GM12878 (cell line): ENCODE measurements at regions not wholly inside any gene's neighbourhood (a gene's known extent, or its start where the extent isn't known, plus 50 kb on each side); places are given as distances from the start of the nearest gene placed in this dataset.

Experiments used
- ATAC-seq: fragments of 200-7000 bp; cut with Tn5 transposase; 3 replicates; pipeline ENCODE4 v1.9.1; 2020; ENCODE audit warnings: mild to moderate bottlenecking, moderate library complexity
- BruUV-seq: library from RNA; stranded (reverse); fragments of 400-500 nt; replicated peaks from 2 replicates; lab custom pipeline; 2021; lab: Mats Ljungman, UMichigan
- CTCF ChIA-PET: fragments of 300-600 bp; sonication (Branson Sonifier 250); formaldehyde crosslinking; extraction: SDS; loops from one replicate; lab custom pipeline; 2021; ENCODE audit warnings: inconsistent platforms; lab: Yijun Ruan, JAX
- POLR2A ChIA-PET: fragments of 350-600 bp; formaldehyde crosslinking; extraction: SDS; loops from one replicate; lab custom pipeline; 2021; ENCODE audit warnings: inconsistent platforms; lab: Charles Lee
- RAD21 ChIA-PET: fragments of 300-600 bp; sonication (Branson Sonifier 250); formaldehyde crosslinking; loops from one replicate; lab custom pipeline; 2023; ENCODE audit warnings: antibody characterized with exemption; ENCODE audit not compliant: unreplicated experiment; lab: Charles Lee
- SMC1A ChIA-PET: fragments of 300-600 bp; sonication (Branson Sonifier 250); formaldehyde crosslinking; loops from one replicate; lab custom pipeline; 2023; ENCODE audit not compliant: unreplicated experiment, uncharacterized antibody; lab: Charles Lee
- DNase-seq: peaks from one replicate; pipeline ENCODE4 v3.0.0-alpha.2; 2011; ENCODE audit warnings: low read depth, low spot score
- FAIRE-seq: peaks from 3 replicates; lab custom pipeline; 2011; peaks lifted over from hg19 to GRCh38; lab: Jason Lieb, UNC
- H2AFZ ChIP-seq: 2 replicates; pipeline ENCODE4 v1.6.0; 2011; ENCODE audit warnings: low read depth, low read length, control low read depth; ENCODE audit not compliant: control insufficient read depth
- H3K27ac ChIP-seq: 2 replicates; pipeline ENCODE4 v1.5.1; 2011; ENCODE audit warnings: control low read depth; ENCODE audit not compliant: control insufficient read depth, insufficient read depth
- H3K27me3 ChIP-seq, 2 experiments: replicated peaks in 1 of 2; 2 replicates each; pipeline versions ENCODE4 v1.6.0 to v1.6.1; 2011; ENCODE audit warnings: low read length in 1 of 2; ENCODE audit not compliant: control insufficient read depth in 2 of 2, insufficient read depth in 2 of 2
- H3K36me3 ChIP-seq, 2 experiments: 2 replicates each; pipeline ENCODE4 v1.5.1; 2011; ENCODE audit warnings: low read length in 1 of 2; ENCODE audit not compliant: control insufficient read depth in 2 of 2, insufficient read depth in 2 of 2
- H3K4me1 ChIP-seq: 2 replicates; pipeline ENCODE4 v1.6.1; 2011; ENCODE audit warnings: mild to moderate bottlenecking, low read length, moderate library complexity, mixed read lengths; ENCODE audit not compliant: control insufficient read depth, insufficient read depth
- H3K4me2 ChIP-seq: 2 replicates; pipeline ENCODE4 v1.6.0; 2011; ENCODE audit warnings: control low read depth; ENCODE audit not compliant: control insufficient read depth, insufficient read depth
- H3K4me3 ChIP-seq: fragments of 200-600 bp; sonication (generic); 2 replicates; pipeline ENCODE4 v1.5.1; 2016
- H3K79me2 ChIP-seq: 2 replicates; pipeline ENCODE4 v1.6.0; 2011; ENCODE audit warnings: low read length; ENCODE audit not compliant: control insufficient read depth, insufficient read depth
- H3K9ac ChIP-seq: 2 replicates; pipeline ENCODE4 v1.8.0; 2011; ENCODE audit warnings: low read length, control low read depth, mixed read lengths; ENCODE audit not compliant: control insufficient read depth, insufficient read depth
- H3K9me3 ChIP-seq: replicated peaks from 3 replicates; pipeline ENCODE4 v1.5.1; 2011; ENCODE audit warnings: mild to moderate bottlenecking, low read length; ENCODE audit not compliant: control insufficient read depth, insufficient read depth
- H4K20me1 ChIP-seq: 2 replicates; pipeline ENCODE4 v1.6.0; 2011; ENCODE audit not compliant: control insufficient read depth, insufficient read depth
- CBFB ChIP-seq: IDR thresholded peaks from 2 replicates; pipeline ENCODE4 v1.6.1; 2016; ENCODE audit warnings: antibody characterized with exemption, low read depth
- CEBPZ ChIP-seq: fragments of 150-350 bp; IDR thresholded peaks from 2 replicates; pipeline ENCODE4 v1.6.1; 2016; ENCODE audit warnings: low read depth, low read length
- CUX1 ChIP-seq: IDR thresholded peaks from 2 replicates; pipeline ENCODE4 v1.6.1; 2012; ENCODE audit warnings: improper control_type of control experiment, low read depth, low read length; ENCODE audit not compliant: insufficient replicate concordance
- DPF2 ChIP-seq: fragments of 450-650 bp; IDR thresholded peaks from 2 replicates; pipeline ENCODE4 v1.6.1; 2017; ENCODE audit warnings: mild to moderate bottlenecking
- E4F1 ChIP-seq: fragments of 450-650 bp; IDR thresholded peaks from 2 replicates; pipeline ENCODE4 v1.6.1; 2018; ENCODE audit warnings: borderline replicate concordance, mild to moderate bottlenecking; ENCODE audit not compliant: partially characterized antibody
- KDM1A ChIP-seq: fragments of 200-600 bp; sonication (generic); IDR thresholded peaks from 2 replicates; pipeline ENCODE4 v1.6.1; 2016; ENCODE audit warnings: borderline replicate concordance
- MEF2A ChIP-seq: IDR thresholded peaks from 2 replicates; pipeline ENCODE4 v1.6.1; 2011; ENCODE audit warnings: low read depth, mild to moderate bottlenecking, low read length, moderate library complexity; ENCODE audit not compliant: insufficient read depth
- MTA2 ChIP-seq: fragments of 450-650 bp; IDR thresholded peaks from 2 replicates; pipeline ENCODE4 v1.6.1; 2016; ENCODE audit warnings: low read depth, mild to moderate bottlenecking, moderate library complexity
- NFYB ChIP-seq: IDR thresholded peaks from 2 replicates; pipeline ENCODE4 v1.6.1; 2011; ENCODE audit warnings: low read depth, mild to moderate bottlenecking, low read length, improper control_type of control experiment, moderate library complexity; ENCODE audit not compliant: insufficient read depth
- POLR2AphosphoS5 ChIP-seq: IDR thresholded peaks from 2 replicates; pipeline ENCODE4 v1.6.1; 2011; ENCODE audit warnings: mild to moderate bottlenecking, low read length, inconsistent platforms
- RUNX3 ChIP-seq: IDR thresholded peaks from 2 replicates; pipeline ENCODE4 v1.6.1; 2012; ENCODE audit warnings: low read length, inconsistent platforms
- SRF ChIP-seq, 2 experiments: IDR thresholded peaks; 2 replicates each; pipeline ENCODE4 v1.6.1; 2011; ENCODE audit warnings: low read depth in 2 of 2, low read length in 2 of 2, mild to moderate bottlenecking in 1 of 2, moderate library complexity in 1 of 2
- STAT1 ChIP-seq: fragments of 450-650 bp; conservative IDR thresholded peaks from 2 replicates; pipeline ENCODE4 v1.6.1; 2014; ENCODE audit warnings: antibody characterized with exemption, mild to moderate bottlenecking
- SUZ12 ChIP-seq: fragments of 200-600 bp; sonication (generic); IDR thresholded peaks from one replicate; pipeline ENCODE4 v1.6.1; 2018; ENCODE audit warnings: antibody characterized with exemption, mild to moderate bottlenecking; ENCODE audit not compliant: unreplicated experiment
- ZBED1 ChIP-seq: IDR thresholded peaks from 2 replicates; pipeline ENCODE4 v1.6.1; 2016; ENCODE audit warnings: borderline replicate concordance
- ZNF274 ChIP-seq: IDR thresholded peaks from one replicate; pipeline ENCODE4 v1.8.0; 2011; ENCODE audit not compliant: insufficient read length, insufficient read depth
- in situ Hi-C: fragments of 300-500 bp; cut with MboI; formaldehyde crosslinking; loops from 9 replicates; pipeline ENCODE4 v1.14.3; 2018; ENCODE audit warnings: mixed read lengths
- intact Hi-C: fragments of 100-400 bp; cut with micrococcal nuclease; formaldehyde crosslinking; loops from one replicate; pipeline ENCODE4 v1.14.2; 2022; ENCODE audit not compliant: unreplicated experiment

- intact Hi-C loops (loop anchor here (5.0 kb wide), 1 partner anchor 876 kb away; no protein-coding TSS in a partner anchor), in situ Hi-C loops (loop anchor here (5.0 to 10.0 kb wide), 3 partner anchors 881 to 1183 kb away; no protein-coding TSS in a partner anchor)
- no peaks in the 10 kb centered on the region for H4K20me1 ChIP-seq
- no peaks in the 10 kb centered on the region; a peak in 3 of 4 replicates for H3K27me3 ChIP-seq
- no peaks in the 10 kb centered on the region for H3K36me3 ChIP-seq
- no peak overlapping the region for H3K27ac ChIP-seq
- ATAC-seq (no peak), DNase-seq (no peak), FAIRE-seq (no peak)
- no peak overlapping the region for H3K9ac ChIP-seq
- no peak overlapping the region for H2AFZ ChIP-seq
- no peak overlapping the region for H3K4me2 ChIP-seq
- no peaks in the 10 kb centered on the region for H3K4me1 ChIP-seq
- H3K4me3 ChIP-seq: no peak overlapping the region
- POLR2A ChIA-PET: no interaction called here
- RAD21 ChIA-PET: no interaction called here
- CTCF ChIA-PET: no interaction called here
- no peak for TF ChIP-seq SUZ12
- TF ChIP-seq ZBED1: no peak
- TF ChIP-seq NFYB: no peak
- TF ChIP-seq POLR2AphosphoS5: no peak
- TF ChIP-seq CUX1: no peak
- TF ChIP-seq MTA2: no peak
- no peak for TF ChIP-seq STAT1
- no peak for TF ChIP-seq E4F1
- no peak for TF ChIP-seq SRF (IDR thresholded peaks at IDR 0.05; ENCODE audit: low read depth in 2 of 2, low read length in 2 of 2)
- no peak for TF ChIP-seq CEBPZ
- TF ChIP-seq RUNX3: no peak
- no peak for TF ChIP-seq KDM1A
- TF ChIP-seq MEF2A: no peak
- no peak for TF ChIP-seq CBFB
- no peak for TF ChIP-seq DPF2
- no peak for TF ChIP-seq ZNF274
- SMC1A ChIA-PET: no interaction called here
- no peaks in the 10 kb centered on the region for H3K9me3 ChIP-seq
- no TSS peak for BruUV-seq
- no peaks in the 10 kb centered on the region for H3K79me2 ChIP-seq
These were observed 385.6 kb upstream of the SGCD start for GRCh38 chr5:155941340-155941739.
